Endothelial cell of umbilical vein (primary cell): ENCODE measurements at regions not wholly inside any gene's neighbourhood (a gene's known extent, or its start where the extent isn't known, plus 50 kb on each side); places are given as distances from the start of the nearest gene placed in this dataset.

ENCODE experiments used
- BruUV-seq: library from RNA; stranded (reverse); fragments of 400-500 nt; replicated peaks from 2 replicates; lab custom pipeline; 2021; lab: Mats Ljungman, UMichigan
- CTCF ChIA-PET: fragments of 300-600, 350-600 bp; sonication (Branson Sonifier 250); formaldehyde crosslinking; loops from one replicate; lab custom pipeline; 2021; ENCODE audit warnings: antibody characterized with exemption, inconsistent platforms; lab: Charles Lee
- POLR2A ChIA-PET: fragments of 300-600, 350-600 bp; sonication (Branson Sonifier 250); formaldehyde crosslinking; loops from one replicate; lab custom pipeline; 2021; ENCODE audit warnings: antibody characterized with exemption, inconsistent platforms; lab: Charles Lee
- DNase-seq: peaks from one replicate; pipeline ENCODE4 v3.0.0-alpha.2; 2011; ENCODE audit warnings: low read depth, low spot score
- FAIRE-seq: peaks from 2 replicates; lab custom pipeline; 2011; peaks lifted over from hg19 to GRCh38; lab: Jason Lieb, UNC
- H2AFZ ChIP-seq: 2 replicates; pipeline ENCODE4 v1.6.0; 2012; ENCODE audit warnings: low read depth, low read length, control low read depth, inconsistent platforms
- H3K27ac ChIP-seq: 2 replicates; pipeline ENCODE4 v1.5.1; 2011; ENCODE audit warnings: low read depth, mild to moderate bottlenecking, control low read depth, low read length, moderate library complexity; ENCODE audit not compliant: insufficient read depth
- H3K27me3 ChIP-seq, 2 experiments: 2 replicates each; pipeline versions ENCODE4 v1.6.0 to v1.6.1; 2011; ENCODE audit warnings: low read length in 2 of 2, mixed read lengths in 1 of 2; ENCODE audit not compliant: control insufficient read depth in 2 of 2, insufficient read depth in 2 of 2
- H3K36me3 ChIP-seq, 2 experiments: 2 replicates in 1 of 2; 3 replicates in 1 of 2; pipeline ENCODE4 v1.5.1; 2011; ENCODE audit warnings: low read length in 2 of 2, mild to moderate bottlenecking in 1 of 2, moderate library complexity in 1 of 2; ENCODE audit not compliant: control insufficient read depth in 2 of 2, insufficient read depth in 2 of 2; ENCODE audit errors: extremely low read depth in 1 of 2
- H3K4me1 ChIP-seq: 3 replicates; pipeline ENCODE4 v1.5.1; 2011; ENCODE audit warnings: mild to moderate bottlenecking, low read length; ENCODE audit not compliant: control insufficient read depth, insufficient read depth; ENCODE audit errors: extremely low read depth
- H3K4me2 ChIP-seq: 2 replicates; pipeline ENCODE4 v1.6.1; 2011; ENCODE audit warnings: low read length, control low read depth, mixed read lengths; ENCODE audit not compliant: insufficient read depth
- H3K4me3 ChIP-seq, 3 experiments: fragments of 200-600 bp in 1 of 3; sonication (generic), shearing (Covaris generic) in 1 of 3; replicated peaks in 1 of 3; 2 replicates each; pipeline ENCODE4 v1.5.1; 2011 to 2016; ENCODE audit warnings: control low read depth in 3 of 3, low read length in 3 of 3, mild to moderate bottlenecking in 2 of 3, inconsistent platforms in 1 of 3, low read depth in 1 of 3, moderate library complexity in 1 of 3; ENCODE audit not compliant: insufficient read depth in 1 of 3
- H3K79me2 ChIP-seq: 2 replicates; pipeline ENCODE4 v1.6.0; 2012; ENCODE audit warnings: low read length, inconsistent platforms; ENCODE audit not compliant: control insufficient read depth, insufficient read depth
- H3K9ac ChIP-seq: replicated peaks from 2 replicates; pipeline ENCODE3; 2011; ENCODE audit warnings: low read length, control low read depth; ENCODE audit not compliant: insufficient read depth; ENCODE audit errors: extremely low read depth
- H3K9me1 ChIP-seq: replicated peaks from 3 replicates; pipeline ENCODE4 v1.6.0; 2011; ENCODE audit warnings: mild to moderate bottlenecking, low read length; ENCODE audit not compliant: control insufficient read depth, insufficient read depth; ENCODE audit errors: extremely low read depth
- H3K9me3 ChIP-seq: replicated peaks from 2 replicates; pipeline ENCODE4 v1.5.1; 2012; ENCODE audit warnings: low read length, inconsistent platforms; ENCODE audit not compliant: control insufficient read depth, insufficient read depth
- H4K20me1 ChIP-seq: replicated peaks from 2 replicates; pipeline ENCODE3; 2011; ENCODE audit warnings: mild to moderate bottlenecking, low read length; ENCODE audit not compliant: control insufficient read depth, insufficient read depth; ENCODE audit errors: extremely low read depth
- EZH2 ChIP-seq: IDR thresholded peaks from 2 replicates; pipeline ENCODE4 v1.6.1; 2012; ENCODE audit warnings: borderline replicate concordance, low read depth, mild to moderate bottlenecking, moderate library complexity, low read length, inconsistent platforms; ENCODE audit not compliant: severe bottlenecking
- FOS ChIP-seq: IDR thresholded peaks from 2 replicates; pipeline ENCODE4 v1.6.1; 2011; ENCODE audit warnings: mild to moderate bottlenecking, low read length, moderate library complexity, borderline replicate concordance; ENCODE audit not compliant: insufficient read depth
- JUN ChIP-seq: IDR thresholded peaks from 2 replicates; pipeline ENCODE4 v1.6.1; 2011; ENCODE audit warnings: borderline replicate concordance, low read depth; ENCODE audit not compliant: insufficient read length, insufficient read depth
- POLR2A ChIP-seq: IDR thresholded peaks from 2 replicates; pipeline ENCODE4 v1.6.1; 2012; ENCODE audit warnings: low read depth, mild to moderate bottlenecking, control low read depth, low read length
- POLR2AphosphoS5 ChIP-seq: IDR thresholded peaks from 2 replicates; pipeline ENCODE4 v1.6.1; 2012; ENCODE audit warnings: low read depth, mild to moderate bottlenecking, control low read depth, low read length, moderate library complexity; ENCODE audit not compliant: insufficient read depth
- dilution Hi-C: fragments of 300-500 bp; cut with MboI; formaldehyde crosslinking; loops from one replicate; pipeline ENCODE4 v1.15.0; 2019; ENCODE audit warnings: low sequenced_read_pairs; ENCODE audit not compliant: extremely low pct_ligation_motif_present
- intact Hi-C: fragments of 100-400 bp; cut with micrococcal nuclease; formaldehyde crosslinking; loops from one replicate; pipeline ENCODE4 v1.10.0; 2022
- TF ChIP-seq, protein P1 (sequence below): IDR thresholded peaks from 2 replicates; pipeline ENCODE4 v1.6.1; 2011; ENCODE audit not compliant: insufficient read depth, insufficient read length

DNA sequence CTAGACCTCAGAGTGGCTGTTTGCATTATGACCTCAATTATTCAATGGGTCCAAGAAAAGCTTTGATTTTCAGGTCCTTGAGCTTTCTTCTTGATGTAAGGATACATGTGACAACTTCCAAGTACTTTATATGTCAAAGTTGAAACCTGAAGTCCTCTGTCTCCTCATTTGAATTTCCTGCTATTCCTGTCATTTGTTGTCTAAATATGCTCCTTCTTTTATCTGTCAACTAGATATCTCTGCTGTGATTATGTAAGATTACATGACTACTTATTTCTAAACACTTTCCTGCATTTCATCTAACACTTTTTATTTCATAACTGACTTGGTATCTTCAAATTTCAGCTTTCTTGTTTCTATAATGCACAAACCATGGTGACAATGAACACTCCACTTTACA is 670.0 kb upstream of the FAM174A start:
- CTCF ChIA-PET: no interaction called here
- no peaks in the 10 kb centered on the region for H3K36me3 ChIP-seq
- no peaks in the 10 kb centered on the region for H4K20me1 ChIP-seq
- POLR2A ChIA-PET: no interaction called here
- no peaks in the 10 kb centered on the region for H3K9me3 ChIP-seq
- H3K79me2 ChIP-seq: no peaks in the 10 kb centered on the region
- dilution Hi-C loops: no loop called here
- H3K27me3 ChIP-seq: no peaks in the 10 kb centered on the region
- H3K9ac ChIP-seq: no peak overlapping the region
- no peak overlapping the region for H3K4me3 ChIP-seq
- no peak for DNase-seq
- no peak overlapping the region for H2AFZ ChIP-seq
- TF ChIP-seq EZH2 (no peak), POLR2AphosphoS5 (no peak), JUN (no peak)
- TF ChIP-seq, protein P1, sequence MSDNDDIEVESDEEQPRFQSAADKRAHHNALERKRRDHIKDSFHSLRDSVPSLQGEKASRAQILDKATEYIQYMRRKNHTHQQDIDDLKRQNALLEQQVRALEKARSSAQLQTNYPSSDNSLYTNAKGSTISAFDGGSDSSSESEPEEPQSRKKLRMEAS: no peak
- no peak overlapping the region for H3K4me2 ChIP-seq
- intact Hi-C loops: no loop called here
- FAIRE-seq: no peak
- H3K9me1 ChIP-seq: no peaks in the 10 kb centered on the region
- no TSS peak for BruUV-seq
- H3K27ac ChIP-seq: no peak overlapping the region
- H3K4me1 ChIP-seq: no peaks in the 10 kb centered on the region

DNA sequence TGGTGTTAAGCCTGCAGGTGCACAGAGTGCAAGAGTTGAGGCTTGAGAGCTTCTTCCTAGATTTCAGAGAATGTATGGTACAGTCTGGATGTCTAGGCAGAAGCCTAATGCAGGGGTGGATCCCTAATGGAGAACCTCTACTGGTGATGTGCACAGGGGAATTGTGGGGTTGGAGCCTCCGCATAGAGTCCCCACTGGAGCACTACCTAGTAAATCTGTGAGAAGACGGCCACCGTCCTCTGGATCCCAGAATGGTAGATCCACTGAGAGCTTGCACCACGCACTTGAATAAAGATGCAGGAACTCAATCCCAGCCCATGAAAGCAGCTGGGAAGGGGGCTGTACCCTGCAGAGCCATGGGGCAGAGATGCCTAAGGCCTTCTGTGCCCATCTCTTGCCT is 699.4 kb upstream of the FAM174A start:
- H3K9me3 ChIP-seq: no peaks in the 10 kb centered on the region
- TF ChIP-seq FOS (no peak), POLR2A (no peak), POLR2AphosphoS5 (no peak), JUN (no peak)
- TF ChIP-seq, protein P1: no peak
- no TSS peak for BruUV-seq
- H4K20me1 ChIP-seq: no peaks in the 10 kb centered on the region
- FAIRE-seq (no peak), DNase-seq (no peak)
- H3K27ac ChIP-seq: no peak overlapping the region
- ChIA-PET POLR2A (interaction anchor here (0.6 kb wide), 1 partner anchor 1089 kb away, joined by 5 read pairs; no protein-coding TSS in a partner anchor), CTCF (no interaction called here)
- H3K4me1 ChIP-seq: no peaks in the 10 kb centered on the region
- H3K36me3 ChIP-seq: no peaks in the 10 kb centered on the region
- dilution Hi-C loops: no loop called here
- no peak overlapping the region for H2AFZ ChIP-seq
- H3K4me2 ChIP-seq: no peak overlapping the region
- intact Hi-C loops: no loop called here
- no peaks in the 10 kb centered on the region for H3K27me3 ChIP-seq
- H3K79me2 ChIP-seq: no peaks in the 10 kb centered on the region
- no peak overlapping the region for H3K9ac ChIP-seq
- H3K9me1 ChIP-seq: no peaks in the 10 kb centered on the region
- no peak overlapping the region for H3K4me3 ChIP-seq
